Gastrocnemius medialis (tissue), 4 donors: ENCODE measurements at regions not wholly inside any gene's neighbourhood (a gene's known extent, or its start where the extent isn't known, plus 50 kb on each side); places are given as distances from the start of the nearest gene placed in this dataset.
A peak's percentile ranks its signal among the peaks of the same experiment; 100 is the strongest.

Source experiments
- ATAC-seq, 2 donors: fragments of 150-250 bp; one replicate each; pipeline ENCODE4 v1.9.1; 2016
- DNase-seq, 2 donors: peaks; one replicate each; pipeline ENCODE4 v3.0.0-alpha.2; 2019
- H3K27ac ChIP-seq, 4 donors: fragments of 200-600 bp; sonication (generic); 1 replicate in 1 of 4; 2 replicates in 3 of 4; pipeline ENCODE4 v1.5.1; 2016 to 2018; ENCODE audit warnings: mild to moderate bottlenecking in 2 of 4, moderate library complexity in 1 of 4
- H3K27me3 ChIP-seq, 3 donors: fragments of 200-600 bp; sonication (generic) in 2 of 3; 1 replicate in 1 of 3; 2 replicates in 2 of 3; pipeline versions ENCODE4 v1.5.1 to v1.6.0; 2016 to 2019; ENCODE audit warnings: mild to moderate bottlenecking in 1 of 3, moderate library complexity in 1 of 3
- H3K36me3 ChIP-seq, 2 donors: fragments of 200-600 bp; sonication (generic) in 1 of 2; one replicate each; pipeline ENCODE4 v1.5.1; 2017 to 2018
- H3K4me1 ChIP-seq, 2 donors: fragments of 200-600 bp; sonication (generic) in 1 of 2; one replicate each; pipeline ENCODE4 v1.5.1; 2016 to 2017; ENCODE audit warnings: mild to moderate bottlenecking in 2 of 2
- H3K4me3 ChIP-seq, 4 donors: fragments of 200-600 bp; sonication (generic) in 3 of 4; 1 replicate in 1 of 4; 2 replicates in 3 of 4; pipeline ENCODE4 v1.5.1; 2016 to 2019; ENCODE audit warnings: mild to moderate bottlenecking in 2 of 4
- H3K9me3 ChIP-seq, 3 donors: fragments of 200-600 bp; sonication (generic) in 2 of 3; 1 replicate in 1 of 3; 2 replicates in 2 of 3; pipeline ENCODE4 v1.5.1; 2016 to 2019
- POLR2A ChIP-seq, 2 donors: fragments of 450-650 bp; IDR thresholded peaks; one replicate each; pipeline ENCODE4 v1.6.1; 2017; ENCODE audit warnings: antibody characterized with exemption in 2 of 2, mild to moderate bottlenecking in 2 of 2, moderate library complexity in 2 of 2
- in situ Hi-C, 4 donors: fragments of 200-750 bp; cut with MboI; loops; one replicate each; pipeline versions ENCODE4 v1.15.0 to v1.8.0; 2017; ENCODE audit warnings: low sequenced_read_pairs in 4 of 4
- intact Hi-C: fragments of 100-400 bp; cut with DNase I; formaldehyde crosslinking; loops from one replicate; pipeline ENCODE4 v1.15.1; 2023; ENCODE audit warnings: low total_unique reads
- TF ChIP-seq, protein P1 (sequence below), 5 experiments: fragments of 450-650 bp in 3 of 5; fragments of 200-600 bp in 2 of 5; sonication (generic) in 2 of 5; IDR thresholded peaks in 4 of 5; conservative IDR thresholded peaks in 1 of 5; 1 replicate in 4 of 5; 2 replicates in 1 of 5; pipeline ENCODE4 v1.5.1; 2016 to 2019; ENCODE audit warnings: antibody characterized with exemption in 5 of 5, mild to moderate bottlenecking in 3 of 5, moderate library complexity in 3 of 5

DNA sequence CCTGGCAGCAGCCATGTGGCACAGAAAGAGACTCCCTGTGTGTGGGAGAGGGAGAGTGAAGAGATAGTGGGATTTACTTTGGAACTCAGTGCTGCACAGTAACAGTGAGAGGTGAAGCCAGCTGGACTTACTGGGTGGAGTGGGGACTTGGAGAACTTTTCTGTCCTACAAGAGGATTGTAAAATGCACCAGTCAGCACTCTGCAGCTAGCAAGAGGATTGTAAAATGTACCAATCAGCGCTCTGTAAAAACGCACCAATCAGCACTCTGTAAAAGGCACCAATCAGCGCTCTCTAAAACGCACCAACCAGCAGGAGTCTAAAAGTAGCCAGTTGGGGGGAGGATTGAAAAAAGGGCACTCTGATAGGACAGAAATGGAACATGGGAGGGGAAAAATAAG, 688.8 kb upstream of the ALCAM start:
- ATAC-seq: no peak
- intact Hi-C loops (no loop called here), in situ Hi-C loops (no loop called here)
- Histone ChIP-seq H3K9me3 (no peaks in the 10 kb centered on the region), H3K27ac (no peak overlapping the region), H3K4me1 (no peaks in the 10 kb centered on the region), H3K4me3 (no peak overlapping the region), H3K27me3 (no peaks in the 10 kb centered on the region), H3K36me3 (no peaks in the 10 kb centered on the region)
- no peak for TF ChIP-seq POLR2A (IDR thresholded peaks at IDR 0.05)
- TF ChIP-seq, protein P1, sequence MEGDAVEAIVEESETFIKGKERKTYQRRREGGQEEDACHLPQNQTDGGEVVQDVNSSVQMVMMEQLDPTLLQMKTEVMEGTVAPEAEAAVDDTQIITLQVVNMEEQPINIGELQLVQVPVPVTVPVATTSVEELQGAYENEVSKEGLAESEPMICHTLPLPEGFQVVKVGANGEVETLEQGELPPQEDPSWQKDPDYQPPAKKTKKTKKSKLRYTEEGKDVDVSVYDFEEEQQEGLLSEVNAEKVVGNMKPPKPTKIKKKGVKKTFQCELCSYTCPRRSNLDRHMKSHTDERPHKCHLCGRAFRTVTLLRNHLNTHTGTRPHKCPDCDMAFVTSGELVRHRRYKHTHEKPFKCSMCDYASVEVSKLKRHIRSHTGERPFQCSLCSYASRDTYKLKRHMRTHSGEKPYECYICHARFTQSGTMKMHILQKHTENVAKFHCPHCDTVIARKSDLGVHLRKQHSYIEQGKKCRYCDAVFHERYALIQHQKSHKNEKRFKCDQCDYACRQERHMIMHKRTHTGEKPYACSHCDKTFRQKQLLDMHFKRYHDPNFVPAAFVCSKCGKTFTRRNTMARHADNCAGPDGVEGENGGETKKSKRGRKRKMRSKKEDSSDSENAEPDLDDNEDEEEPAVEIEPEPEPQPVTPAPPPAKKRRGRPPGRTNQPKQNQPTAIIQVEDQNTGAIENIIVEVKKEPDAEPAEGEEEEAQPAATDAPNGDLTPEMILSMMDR (IDR thresholded peaks at IDR 0.05 in 4 of 5, conservative IDR thresholded peaks at IDR 0.05 in 1 of 5): no peak
- no peak for DNase-seq

DNA sequence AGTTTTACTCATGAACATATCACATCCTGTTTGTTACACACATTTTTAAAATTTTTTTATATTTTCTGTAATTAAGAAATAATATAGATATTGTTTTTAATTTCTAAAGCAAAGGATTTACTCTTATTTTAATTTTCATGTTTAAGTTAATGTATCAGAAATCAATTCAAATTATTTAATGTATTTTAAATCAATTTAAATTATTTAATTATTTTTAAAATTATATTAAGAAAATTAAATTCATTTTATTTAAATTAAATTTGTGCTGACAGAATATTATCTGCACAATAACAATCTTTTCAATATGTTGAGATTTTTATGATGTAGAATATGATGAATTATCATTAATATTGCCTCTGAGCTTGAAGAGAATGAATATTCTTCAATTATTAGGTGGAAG, 681.2 kb upstream of the ALCAM start:
- H3K4me1 ChIP-seq: no peaks in the 10 kb centered on the region
- no peak overlapping the region for H3K27ac ChIP-seq
- no peak for TF ChIP-seq POLR2A (IDR thresholded peaks at IDR 0.05)
- TF ChIP-seq, protein P1 (IDR thresholded peaks at IDR 0.05 in 4 of 5, conservative IDR thresholded peaks at IDR 0.05 in 1 of 5): no peak
- no peak overlapping the region for H3K4me3 ChIP-seq
- intact Hi-C loops (no loop called here), in situ Hi-C loops (no loop called here)
- no peaks in the 10 kb centered on the region for H3K36me3 ChIP-seq
- H3K9me3 ChIP-seq: no peaks in the 10 kb centered on the region
- DNase-seq (no peak), ATAC-seq (no peak)
- H3K27me3 ChIP-seq: no peaks in the 10 kb centered on the region

DNA sequence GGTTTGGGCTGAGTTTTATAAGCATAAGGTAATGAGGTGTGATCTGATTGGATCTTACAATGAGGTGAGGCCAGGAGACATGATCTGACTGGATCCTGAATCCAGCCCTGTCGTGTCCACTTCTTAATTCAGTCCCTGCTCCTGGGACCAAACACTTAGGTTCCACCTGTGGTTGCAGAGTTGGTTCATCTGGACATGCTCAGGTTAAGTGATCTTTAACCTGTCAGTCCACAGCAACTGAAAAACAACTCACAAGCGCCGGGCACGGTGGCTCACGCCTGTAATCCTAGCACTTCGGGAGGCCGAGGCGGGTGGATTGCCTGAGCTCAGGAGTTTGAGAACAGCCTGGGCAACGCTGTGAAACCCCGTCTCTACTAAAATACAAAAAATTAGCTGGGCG, 679.3 kb upstream of the ALCAM start:
- no peaks in the 10 kb centered on the region for H3K27me3 ChIP-seq
- H3K4me3 ChIP-seq: no peak overlapping the region
- intact Hi-C loops (no loop called here), in situ Hi-C loops (no loop called here)
- H3K9me3 ChIP-seq: no peaks in the 10 kb centered on the region
- H3K36me3 ChIP-seq: no peaks in the 10 kb centered on the region
- ATAC-seq (no peak), DNase-seq (no peak)
- H3K4me1 ChIP-seq: no peaks in the 10 kb centered on the region
- H3K27ac ChIP-seq: no peak overlapping the region
- TF ChIP-seq POLR2A (IDR thresholded peaks at IDR 0.05): no peak
- TF ChIP-seq, protein P1 (IDR thresholded peaks at IDR 0.05 in 4 of 5, conservative IDR thresholded peaks at IDR 0.05 in 1 of 5): no peak

DNA sequence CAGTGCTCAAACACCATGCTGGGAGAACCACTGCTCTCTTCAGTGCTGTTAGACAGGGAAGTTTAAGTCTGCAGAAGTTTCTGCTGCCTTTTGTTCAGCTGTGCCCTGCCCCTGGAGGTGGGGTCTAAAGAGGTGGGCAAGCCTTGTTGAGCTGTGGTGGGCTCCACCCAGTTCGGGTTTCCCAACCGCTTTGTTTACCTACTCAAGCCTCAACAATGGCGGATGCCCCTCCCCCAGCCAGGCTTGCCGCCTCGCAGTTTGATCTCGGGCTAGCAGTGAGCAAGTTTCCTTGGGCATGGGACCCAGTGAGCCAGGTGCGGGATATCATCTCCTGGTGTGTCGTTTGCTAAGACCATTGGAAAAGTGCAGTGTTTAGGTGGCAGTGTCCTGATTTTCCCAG, 670.2 kb upstream of the ALCAM start:
- TF ChIP-seq, protein P1 (IDR thresholded peaks at IDR 0.05 in 4 of 5, conservative IDR thresholded peaks at IDR 0.05 in 1 of 5): no peak
- no peak for TF ChIP-seq POLR2A (IDR thresholded peaks at IDR 0.05)
- ATAC-seq (no peak), DNase-seq (peak in 1 of 2 donors; percentile 8)
- H3K4me3 ChIP-seq: no peak overlapping the region
- H3K27ac ChIP-seq: no peak overlapping the region
- no peaks in the 10 kb centered on the region for H3K9me3 ChIP-seq
- intact Hi-C loops (no loop called here), in situ Hi-C loops (no loop called here)
- no peaks in the 10 kb centered on the region for H3K36me3 ChIP-seq
- H3K4me1 ChIP-seq: no peaks in the 10 kb centered on the region
- no peaks in the 10 kb centered on the region for H3K27me3 ChIP-seq

DNA sequence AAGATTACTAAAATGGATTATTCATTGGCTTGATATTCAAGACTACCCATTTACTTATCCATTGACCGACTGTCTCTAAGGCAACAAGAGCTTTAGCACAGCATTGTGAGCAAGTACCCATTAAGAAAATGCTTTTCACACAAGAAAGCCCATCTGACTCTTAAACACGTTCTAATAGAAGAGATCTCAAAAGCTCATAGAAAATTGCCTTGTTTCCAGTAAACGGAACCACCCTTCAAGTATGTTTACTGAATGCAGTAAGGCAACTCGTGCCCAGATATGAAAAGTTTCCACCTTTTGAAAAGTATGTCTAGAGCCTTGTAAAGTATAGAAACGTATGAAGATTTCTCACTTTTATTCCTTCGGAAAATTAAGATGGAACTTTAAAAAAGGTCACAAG, 655.3 kb upstream of the ALCAM start:
- intact Hi-C loops: no loop called here
- no peak for TF ChIP-seq POLR2A (IDR thresholded peaks at IDR 0.05)
- TF ChIP-seq, protein P1 (IDR thresholded peaks at IDR 0.05 in 4 of 5, conservative IDR thresholded peaks at IDR 0.05 in 1 of 5): no peak
- DNase-seq (no peak), ATAC-seq (no peak)
- no peaks in the 10 kb centered on the region for H3K9me3 ChIP-seq
- no peaks in the 10 kb centered on the region for H3K4me1 ChIP-seq
- no peak overlapping the region for H3K4me3 ChIP-seq
- in situ Hi-C loops: no loop called here
- no peaks in the 10 kb centered on the region for H3K36me3 ChIP-seq
- no peaks in the 10 kb centered on the region for H3K27me3 ChIP-seq
- no peak overlapping the region for H3K27ac ChIP-seq
